SIG-M5 treated with dmso at 0.1 percent for 504 hours (cell line): ENCODE measurements at regions not wholly inside any gene's neighbourhood (a gene's known extent, or its start where the extent isn't known, plus 50 kb on each side); places are given as distances from the start of the nearest gene placed in this dataset.
"Not testable (repeated sequence)": the region's sequence is repeated elsewhere in the genome, so short reads cannot be mapped to it uniquely, and the experiment has no call there.

Source experiments
- DNase-seq: peaks from one replicate; lab custom pipeline; 2025; ENCODE audit not compliant: unreplicated experiment; lab: John Stamatoyannopoulos, UW

GRCh38 chr10:106304056-106304455 lies 860.5 kb downstream of the SORCS1 start:
- no peak for DNase-seq

DNA sequence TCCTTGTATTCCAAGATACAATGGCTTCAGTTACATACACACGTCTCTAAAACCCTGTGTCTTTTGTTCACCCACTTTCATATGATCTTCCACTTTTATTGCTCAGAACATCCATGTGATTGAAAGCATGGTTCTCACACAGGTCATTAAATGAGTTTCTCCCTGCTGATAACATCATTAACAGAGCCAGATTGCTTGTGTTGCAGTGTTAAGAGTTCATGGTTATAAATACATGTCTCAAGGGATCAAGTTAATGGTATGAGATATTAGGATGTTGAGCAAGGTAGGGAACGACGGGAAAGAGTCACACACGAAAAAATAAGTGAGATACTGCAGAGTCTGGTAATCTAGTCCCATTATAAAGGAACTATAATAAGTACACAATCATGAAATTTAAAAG lies 861.5 kb downstream of the SORCS1 start:
- no peak for DNase-seq

- no peak for DNase-seq
These were observed 863.4 kb downstream of the SORCS1 start for GRCh38 chr10:106301146-106301545.

DNA sequence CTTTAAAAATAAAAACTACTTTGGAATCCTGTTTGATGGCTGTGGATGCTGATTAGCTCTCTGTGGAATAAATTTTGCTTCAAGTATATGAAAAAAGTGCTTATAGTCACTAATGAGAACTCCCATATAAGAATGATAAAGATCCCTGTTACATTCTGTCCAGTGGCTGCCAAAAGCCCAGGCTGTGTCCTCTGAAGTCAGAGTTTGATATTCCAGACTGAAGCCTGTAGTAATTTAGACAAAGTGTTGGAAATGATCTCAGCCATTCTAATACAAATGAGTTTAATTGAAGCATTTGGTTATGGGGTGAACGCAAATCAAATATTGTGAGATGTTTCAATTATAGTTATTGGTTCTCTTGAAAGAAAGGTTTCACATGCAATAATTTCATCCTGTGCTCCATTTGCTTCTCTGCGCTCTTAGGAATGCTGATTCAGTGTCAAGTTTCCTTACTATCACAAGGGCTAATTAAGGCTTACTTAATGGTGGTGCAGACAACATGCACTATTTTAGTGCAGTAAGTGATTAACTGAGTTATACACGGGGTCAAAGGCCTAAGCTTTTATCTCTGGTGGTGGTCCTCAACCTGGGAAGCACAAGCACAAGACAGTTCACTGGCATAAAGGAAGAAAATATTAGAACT lies 867.6 kb downstream of the SORCS1 start:
- DNase-seq = no peak

DNA sequence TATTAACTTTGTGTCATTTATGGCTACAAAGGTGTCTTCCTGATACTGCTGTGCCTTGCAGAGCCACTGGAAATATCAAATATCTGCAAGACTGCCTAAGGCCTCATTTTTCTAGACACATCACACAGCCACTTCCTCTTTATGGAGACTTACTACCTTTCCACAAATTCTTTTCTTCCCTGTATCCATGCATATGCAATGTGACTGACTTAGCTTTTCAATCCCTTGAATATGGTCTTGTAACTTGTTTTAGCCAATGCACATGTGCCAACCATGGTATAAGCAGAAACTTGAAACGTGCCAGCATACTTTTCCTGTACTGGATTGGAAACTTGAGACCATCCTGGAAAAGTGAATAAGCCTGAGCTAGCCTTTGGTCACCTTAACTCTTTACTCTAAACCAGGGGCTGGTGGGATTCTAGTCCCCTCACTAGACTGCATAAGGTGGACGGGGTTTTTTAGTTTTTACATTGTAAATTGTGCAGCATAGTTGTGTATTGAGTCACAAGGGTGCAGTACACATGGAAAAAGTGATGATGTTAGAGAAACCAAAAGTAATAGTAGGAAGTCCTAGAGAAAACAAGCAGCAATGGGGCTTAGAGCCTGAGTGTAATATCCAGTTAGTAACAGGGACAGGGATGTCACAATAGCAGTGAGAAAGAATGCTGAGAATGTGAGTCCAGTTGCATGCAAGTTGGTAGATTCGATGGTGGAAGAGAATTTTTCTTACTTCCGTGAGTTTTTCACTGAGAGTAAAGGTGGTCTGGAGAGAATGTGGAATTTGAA lies 879.5 kb downstream of the SORCS1 start:
- DNase-seq = no peak

GRCh38 chr10:106280896-106281460 lies 883.5 kb downstream of the SORCS1 start:
- no peak for DNase-seq

GRCh38 chr10:106278383-106278782 lies 886.1 kb downstream of the SORCS1 start:
- DNase-seq = no peak

DNA sequence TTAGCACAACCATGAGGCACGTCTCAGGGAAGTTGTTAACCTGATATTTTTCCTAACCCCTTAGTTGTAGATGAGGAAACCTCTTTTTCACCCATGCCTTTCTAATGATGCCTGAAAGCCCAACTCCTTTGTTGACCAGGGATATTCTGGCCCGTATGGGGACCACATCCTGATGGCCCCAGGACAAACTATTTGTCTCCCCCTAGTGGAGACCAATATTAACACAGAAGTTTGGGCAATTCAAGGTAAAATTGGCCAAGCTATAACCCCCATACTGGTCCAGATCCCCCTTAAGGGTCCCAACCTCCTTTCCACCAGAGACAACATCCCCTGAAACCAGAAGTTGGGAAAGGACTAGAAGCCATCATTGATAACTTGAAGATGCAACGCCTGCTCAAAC lies 893.3 kb downstream of the SORCS1 start:
- no peak for DNase-seq

DNA sequence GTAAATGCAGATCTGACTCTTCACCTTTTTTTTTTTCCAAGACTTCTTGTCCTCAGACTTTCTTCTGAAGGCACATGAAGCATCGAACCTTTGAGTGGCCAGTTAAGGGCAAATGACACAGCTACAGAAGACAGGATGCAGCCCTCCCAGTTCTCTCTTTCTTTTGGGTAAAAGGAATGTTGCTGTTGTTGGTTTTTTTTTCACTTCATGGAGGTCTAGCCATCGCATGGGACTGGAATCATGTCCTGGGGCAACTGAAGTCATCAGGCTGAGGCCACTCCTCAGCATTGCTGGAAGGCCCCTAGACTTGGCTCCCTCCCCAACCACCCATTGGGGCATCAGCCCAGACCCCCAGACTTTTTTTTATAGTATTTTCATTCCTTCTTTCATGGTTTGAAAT lies 896.5 kb downstream of the SORCS1 start:
- no peak for DNase-seq

- DNase-seq = no peak
These were observed 896.9 kb downstream of the SORCS1 start for GRCh38 chr10:106267591-106267990.

DNA sequence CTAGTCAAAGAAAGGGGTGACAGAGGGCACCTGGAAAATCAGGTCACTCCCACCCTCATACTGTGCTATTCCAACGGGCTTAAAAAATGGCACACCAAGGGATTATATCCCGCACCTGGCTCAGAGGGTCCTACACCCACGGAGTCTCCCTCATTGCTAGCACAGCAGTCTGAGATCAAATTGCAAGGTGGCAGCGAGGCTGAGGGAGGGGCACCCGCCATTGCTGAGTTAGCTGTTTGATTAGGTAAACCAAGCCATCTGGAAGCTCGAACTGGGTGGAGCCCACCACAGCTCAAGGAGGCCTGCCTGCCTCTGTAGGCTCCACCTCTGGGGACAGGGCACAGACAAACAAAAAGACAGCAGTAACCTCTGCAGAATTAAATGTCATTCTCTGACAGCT lies 907.1 kb downstream of the SORCS1 start:
- DNase-seq = not testable (repeated sequence)

DNA sequence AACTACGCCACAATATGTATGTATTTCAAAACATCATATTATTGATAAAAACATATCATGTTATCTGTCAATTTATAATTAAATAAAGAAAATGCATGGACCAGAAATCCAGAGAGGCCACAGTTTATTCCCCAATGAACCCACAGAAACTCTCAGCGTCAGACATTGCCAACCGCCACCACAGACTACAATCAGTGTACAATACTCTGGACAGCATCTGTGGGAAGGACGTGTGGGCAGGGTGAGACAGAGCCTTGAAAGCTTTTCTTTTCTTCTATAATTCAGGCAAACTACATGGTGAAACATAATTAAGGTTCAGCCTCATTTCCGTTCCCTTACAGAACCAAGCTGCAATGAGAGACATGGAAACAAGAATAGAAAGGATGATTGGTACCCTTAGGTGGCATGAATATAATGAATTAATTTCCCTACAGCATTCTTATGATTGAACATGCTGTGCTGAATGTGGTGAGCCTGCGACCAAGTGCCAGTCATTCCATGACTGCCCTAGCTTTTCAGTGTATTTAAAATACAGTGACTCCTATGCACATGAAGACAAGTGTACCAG lies 909.3 kb downstream of the SORCS1 start:
- no peak for DNase-seq

DNA sequence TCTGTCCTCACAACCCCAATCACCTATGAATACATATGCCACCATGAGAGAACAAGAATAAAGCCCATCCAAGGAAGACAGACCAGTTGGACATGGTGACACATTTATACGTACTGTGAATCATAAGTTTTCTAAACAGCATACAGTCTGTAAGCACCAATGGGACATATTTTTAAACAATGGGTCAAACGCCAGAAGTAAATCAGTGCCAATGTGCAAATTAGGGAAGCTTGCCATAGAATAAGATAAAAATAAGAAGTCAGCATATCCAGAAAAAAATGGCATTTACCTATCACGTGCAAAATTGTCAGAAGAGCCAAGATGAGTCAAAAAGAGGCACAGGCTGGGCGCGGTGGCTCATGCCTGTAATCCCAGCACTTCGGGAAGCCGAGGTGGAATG lies 910.4 kb downstream of the SORCS1 start:
- no peak for DNase-seq

DNA sequence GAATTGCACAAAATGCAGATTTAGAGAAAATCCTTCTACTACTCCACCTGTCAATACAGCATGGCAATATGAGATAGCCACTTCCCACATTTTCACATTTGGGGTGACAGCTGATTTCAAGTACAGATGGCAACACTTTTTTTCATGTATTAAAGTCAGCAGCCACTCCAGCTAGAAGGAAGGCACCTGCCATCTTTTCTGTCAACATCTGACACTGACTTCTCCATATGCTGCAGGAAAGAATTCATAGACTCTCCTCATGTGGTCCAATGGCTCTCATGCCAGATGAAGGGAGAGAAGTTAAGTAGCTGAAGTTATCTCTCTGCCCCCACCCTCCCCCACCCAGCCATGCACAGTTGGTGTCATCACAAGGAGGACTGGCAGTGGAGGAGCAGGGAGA lies 912.0 kb downstream of the SORCS1 start:
- DNase-seq = no peak

- no peak for DNase-seq
These were observed 912.9 kb downstream of the SORCS1 start for GRCh38 chr10:106251573-106251972.

GRCh38 chr10:106242301-106242700 lies 922.2 kb downstream of the SORCS1 start:
- DNase-seq = no peak

- no peak for DNase-seq
These were observed 937.7 kb downstream of the SORCS1 start for GRCh38 chr10:106226828-106227227.

DNA sequence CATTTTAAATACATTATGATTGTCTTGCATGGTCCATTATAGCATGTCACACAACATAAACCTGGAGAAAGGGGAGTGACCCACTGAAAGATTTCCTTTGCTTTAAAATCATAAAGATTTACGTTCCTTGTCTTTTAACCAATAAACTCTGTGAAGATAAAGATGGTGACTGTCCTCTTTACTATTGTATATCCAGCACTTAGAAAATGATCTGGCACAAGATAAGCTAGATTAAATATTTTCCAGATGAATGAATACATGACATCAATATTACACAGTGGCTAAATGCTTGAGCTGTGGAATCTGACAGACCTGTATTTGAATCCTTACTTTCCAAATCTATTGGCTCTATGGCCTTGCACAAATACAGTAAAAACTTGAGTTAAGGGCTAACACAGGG lies 938.4 kb downstream of the SORCS1 start:
- DNase-seq = no peak

DNA sequence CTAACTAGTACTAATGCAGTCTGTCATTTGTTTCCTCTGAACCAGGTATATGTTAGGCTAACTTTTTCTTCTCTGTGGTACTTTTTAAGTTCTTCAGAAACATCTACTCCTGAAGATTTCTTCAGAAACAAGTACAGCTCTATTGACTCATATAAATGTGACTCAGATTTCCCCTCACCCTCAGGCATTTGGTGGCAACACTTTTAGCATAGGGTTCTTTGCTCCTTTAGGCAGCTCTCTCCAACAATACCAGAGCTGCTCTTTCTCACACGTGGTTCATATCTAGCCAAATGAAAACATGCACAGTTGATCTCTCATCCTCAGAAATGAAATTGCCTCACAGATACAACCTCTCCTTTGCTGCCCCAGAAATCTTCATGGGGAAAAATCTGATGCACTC lies 939.8 kb downstream of the SORCS1 start:
- DNase-seq = no peak

DNA sequence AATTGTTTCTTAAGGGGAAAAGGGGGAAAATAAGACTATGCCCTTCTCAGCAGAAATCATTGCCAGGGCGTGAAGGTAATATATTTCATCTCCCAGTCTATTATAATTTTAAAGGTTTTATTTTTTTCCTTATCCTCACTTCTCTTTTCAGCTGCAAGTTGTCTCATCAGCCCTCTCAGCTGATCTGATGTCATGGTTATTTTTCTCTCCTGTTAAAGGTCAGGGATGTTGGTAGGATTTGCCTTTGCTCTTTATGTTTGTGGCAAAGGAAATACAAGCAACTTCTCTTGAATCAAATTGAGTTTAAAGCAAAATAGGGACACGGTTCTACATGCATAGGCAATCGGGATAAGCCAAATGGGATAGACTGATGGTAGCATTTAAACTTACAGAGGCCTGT lies 946.9 kb downstream of the SORCS1 start:
- DNase-seq = no peak

DNA sequence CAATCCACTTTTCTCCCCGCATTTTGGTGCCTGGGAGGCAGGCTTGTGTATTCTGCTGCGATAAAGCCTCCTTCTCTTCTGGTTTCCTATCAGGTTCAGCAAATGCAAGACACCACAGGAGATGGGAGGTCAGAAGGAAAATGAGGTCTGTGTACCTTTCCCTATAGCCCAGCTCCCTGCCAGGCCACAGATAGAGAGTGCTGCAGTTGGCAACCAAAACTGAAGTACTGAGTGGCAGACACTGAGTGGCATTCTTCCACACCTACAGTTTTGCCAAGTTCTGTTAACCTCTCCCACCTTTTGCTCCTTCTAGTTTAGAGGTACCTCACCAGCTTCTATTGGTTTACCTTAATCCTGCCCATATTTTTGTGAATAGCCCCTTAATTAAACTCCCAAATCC lies 948.4 kb downstream of the SORCS1 start:
- no peak for DNase-seq

- no peak for DNase-seq
These were observed 950.3 kb downstream of the SORCS1 start for GRCh38 chr10:106214243-106214642.
